Peyer's patch (tissue), 4 donors: ENCODE measurements at regions not wholly inside any gene's neighbourhood (a gene's known extent, or its start where the extent isn't known, plus 50 kb on each side); places are given as distances from the start of the nearest gene placed in this dataset.

ENCODE experiments used
- CTCF ChIP-seq, 6 experiments: fragments of 450-650 bp in 4 of 6; fragments of 200-600 bp in 2 of 6; sonication (generic) in 1 of 6; IDR thresholded peaks; one replicate each; pipeline ENCODE4 v1.5.1; 2017 to 2019; ENCODE audit warnings: antibody characterized with exemption in 6 of 6, mild to moderate bottlenecking in 3 of 6, moderate library complexity in 1 of 6
- POLR2A ChIP-seq, 2 donors: fragments of 450-650 bp; IDR thresholded peaks; one replicate each; pipeline ENCODE4 v1.5.1; 2017; ENCODE audit warnings: antibody characterized with exemption in 2 of 2, mild to moderate bottlenecking in 2 of 2, moderate library complexity in 2 of 2

GRCh38 chr10:28796606-28797512 lies 119.5 kb downstream of the BAMBI start:
- TF ChIP-seq CTCF (IDR thresholded peaks at IDR 0.05) (no peak), POLR2A (IDR thresholded peaks at IDR 0.05) (no peak)
